Neuron (in vitro differentiated cells): ENCODE measurements at regions not wholly inside any gene's neighbourhood (a gene's known extent, or its start where the extent isn't known, plus 50 kb on each side); places are given as distances from the start of the nearest gene placed in this dataset.

Source experiments
- H2AFZ ChIP-seq: one replicate; pipeline ENCODE4 v1.6.1; 2013; ENCODE audit warnings: low read depth, mild to moderate bottlenecking, inconsistent platforms, low read length, moderate library complexity
- H3K27me3 ChIP-seq: one replicate; pipeline ENCODE4 v1.6.1; 2013; ENCODE audit warnings: low read length; ENCODE audit not compliant: insufficient read depth
- H3K36me3 ChIP-seq: one replicate; pipeline ENCODE4 v1.6.1; 2013; ENCODE audit warnings: low read length; ENCODE audit not compliant: insufficient read depth
- H3K4me1 ChIP-seq: one replicate; pipeline ENCODE4 v1.6.1; 2013; ENCODE audit warnings: low read length; ENCODE audit not compliant: insufficient read depth
- H3K4me3 ChIP-seq: 2 replicates; pipeline ENCODE4 v1.5.1; 2013; ENCODE audit warnings: mild to moderate bottlenecking, low read length, moderate library complexity
- H3K9me3 ChIP-seq: one replicate; pipeline ENCODE4 v1.6.1; 2013; ENCODE audit warnings: low read length

DNA sequence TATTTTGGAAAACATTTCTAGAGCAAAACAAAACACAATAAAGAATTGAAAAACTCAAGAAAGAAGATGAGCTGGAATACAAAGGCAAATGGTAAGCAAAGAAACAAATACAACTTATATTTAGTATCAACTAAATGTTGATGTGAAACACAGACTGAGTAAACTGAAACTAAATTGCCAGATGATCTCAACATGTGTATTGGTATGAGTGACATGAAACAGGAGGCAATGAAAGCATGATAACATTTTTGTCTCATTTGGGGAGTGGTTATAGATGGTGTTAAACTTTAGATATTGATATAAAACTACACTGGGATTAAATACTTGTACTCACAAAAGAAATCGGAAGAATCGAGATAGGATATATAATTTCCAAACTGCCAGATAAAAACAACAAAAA is 805.6 kb upstream of the CXADR start:
- H3K36me3 ChIP-seq: no peaks in the 10 kb centered on the region
- H3K9me3 ChIP-seq: no peaks in the 10 kb centered on the region
- H2AFZ ChIP-seq: no peak overlapping the region
- peaks cover 7% of the 10 kb centered on the region for H3K4me1 ChIP-seq
- H3K27me3 ChIP-seq: no peaks in the 10 kb centered on the region
- no peak overlapping the region for H3K4me3 ChIP-seq

DNA sequence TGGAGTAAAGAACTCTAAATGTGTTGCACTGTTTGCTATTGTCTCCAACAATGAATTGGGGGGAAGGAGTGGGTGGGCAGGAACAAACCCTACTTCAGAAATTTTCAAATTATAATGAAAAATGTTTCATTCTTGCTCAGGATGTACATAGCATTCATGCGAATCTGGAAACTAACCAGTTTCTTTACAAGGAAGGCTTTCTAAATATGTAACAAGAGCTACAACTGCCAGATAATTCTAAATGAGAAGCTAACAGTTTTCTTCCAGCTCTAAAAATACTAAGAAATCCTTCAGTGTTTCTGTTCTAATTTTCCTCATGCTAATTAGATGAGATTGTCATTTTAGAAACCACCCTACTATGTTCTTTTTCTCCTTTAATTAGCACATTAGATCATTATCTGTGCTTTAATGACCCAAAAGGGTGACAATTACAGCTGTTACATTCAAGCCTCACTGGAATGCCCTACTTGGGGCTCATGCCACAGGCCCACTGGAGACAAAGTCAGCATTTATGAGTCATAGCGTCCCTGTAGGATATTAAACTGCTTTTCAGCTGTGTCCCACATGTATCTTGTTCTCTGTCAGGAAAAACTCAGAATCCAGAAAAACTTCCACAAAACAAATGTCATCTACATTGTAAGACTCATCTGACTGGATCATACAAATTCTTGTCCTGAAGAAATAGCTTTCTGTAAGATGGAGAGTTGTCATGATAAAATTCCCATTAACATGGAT is 804.6 kb upstream of the CXADR start:
- H2AFZ ChIP-seq: no peak overlapping the region
- no peaks in the 10 kb centered on the region for H3K36me3 ChIP-seq
- peaks cover 7% of the 10 kb centered on the region for H3K4me1 ChIP-seq
- H3K27me3 ChIP-seq: no peaks in the 10 kb centered on the region
- H3K9me3 ChIP-seq: no peaks in the 10 kb centered on the region
- no peak overlapping the region for H3K4me3 ChIP-seq

DNA sequence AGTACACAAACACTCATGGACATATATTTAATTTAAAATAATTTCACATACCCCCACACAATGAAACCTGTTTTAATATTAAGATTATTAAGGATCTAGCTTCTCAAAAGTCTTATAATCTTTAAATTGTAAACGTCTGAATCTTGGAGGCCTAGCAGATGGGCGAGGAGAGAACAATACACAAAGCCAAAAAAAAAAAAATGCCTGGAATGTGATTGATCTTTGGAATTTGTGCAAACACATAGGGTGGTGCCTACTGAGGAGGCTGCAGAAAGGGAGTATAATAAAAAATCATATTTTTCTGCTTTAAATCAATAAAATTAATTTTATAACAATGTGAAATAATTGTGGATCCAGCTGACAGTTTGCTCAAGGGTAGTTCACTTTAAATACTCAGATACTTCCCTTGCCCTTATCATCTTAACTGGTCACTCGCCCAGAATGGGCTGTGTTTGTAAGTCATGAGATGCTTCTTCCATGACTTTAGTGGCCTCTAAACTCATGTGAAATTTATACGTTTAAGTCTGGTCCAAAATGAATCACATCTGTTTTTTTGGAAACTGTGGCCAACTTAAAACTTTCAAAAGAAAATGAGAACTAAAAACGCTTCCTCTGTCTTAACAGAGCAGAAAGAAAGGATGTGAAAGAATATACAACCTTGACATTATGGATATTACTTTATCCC is 802.8 kb upstream of the CXADR start:
- H3K4me1 ChIP-seq: peaks cover 7% of the 10 kb centered on the region
- H2AFZ ChIP-seq: no peak overlapping the region
- no peaks in the 10 kb centered on the region for H3K27me3 ChIP-seq
- no peaks in the 10 kb centered on the region for H3K36me3 ChIP-seq
- no peaks in the 10 kb centered on the region for H3K9me3 ChIP-seq
- H3K4me3 ChIP-seq: no peak overlapping the region

DNA sequence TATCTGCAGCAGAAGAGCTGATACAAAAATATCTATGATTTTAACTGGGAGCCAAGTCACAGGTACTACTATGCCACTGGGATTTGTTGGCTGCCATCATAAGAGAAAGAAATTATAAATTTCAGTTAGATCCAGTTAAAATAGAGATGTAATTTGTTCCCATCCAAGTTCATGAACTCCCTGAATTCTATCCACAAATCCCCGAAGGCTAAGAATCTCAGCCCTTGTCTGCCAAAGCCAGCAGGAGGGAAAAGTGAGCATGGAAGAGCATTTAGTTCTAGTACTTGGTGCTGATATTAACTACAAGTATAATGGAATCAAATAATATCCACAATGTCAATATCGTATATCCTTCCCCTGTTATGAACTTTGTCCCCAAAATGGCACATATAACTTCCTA is 801.1 kb upstream of the CXADR start:
- Histone ChIP-seq H3K4me1 (peaks cover 7% of the 10 kb centered on the region), H2AFZ (no peak overlapping the region), H3K27me3 (no peaks in the 10 kb centered on the region), H3K36me3 (no peaks in the 10 kb centered on the region), H3K4me3 (no peak overlapping the region), H3K9me3 (no peaks in the 10 kb centered on the region)

DNA sequence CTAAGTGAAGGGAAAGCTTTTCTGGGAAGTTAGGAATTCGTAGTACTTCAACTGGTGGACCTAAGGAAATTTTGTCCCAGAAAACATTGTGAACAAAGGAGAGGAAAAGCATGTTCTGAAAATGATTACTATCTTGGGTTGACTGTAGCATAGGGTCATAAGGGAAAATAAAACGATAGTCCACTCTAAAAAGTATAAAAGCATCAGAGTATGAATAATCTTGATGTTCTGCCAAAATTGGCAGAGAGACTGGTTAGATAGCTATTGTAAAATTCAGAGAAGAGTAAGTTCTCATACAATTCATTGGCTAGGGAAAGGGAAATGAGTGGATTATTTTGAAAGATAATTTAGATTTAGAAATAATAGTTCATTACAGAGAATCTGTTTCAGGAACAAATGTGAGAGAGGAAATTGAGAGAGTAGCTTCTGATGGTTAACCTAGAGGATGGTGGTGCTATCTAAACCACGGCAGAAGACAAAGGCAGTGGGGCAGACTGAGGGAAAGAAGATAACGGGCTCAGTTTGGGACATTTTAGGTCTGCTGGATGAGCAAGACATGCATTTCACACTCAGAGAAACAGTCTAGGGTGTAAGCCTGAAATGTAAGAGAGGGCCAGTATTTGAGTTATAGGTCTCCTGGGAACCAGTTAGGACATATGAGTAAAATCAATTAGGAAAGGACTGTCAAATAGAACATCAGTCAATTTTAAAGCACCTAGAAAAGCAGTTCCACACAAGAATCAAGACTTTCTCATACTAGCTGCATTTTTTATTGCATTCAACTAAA is 799.3 kb upstream of the CXADR start:
- Histone ChIP-seq H3K36me3 (no peaks in the 10 kb centered on the region), H3K4me3 (no peak overlapping the region), H2AFZ (no peak overlapping the region), H3K27me3 (no peaks in the 10 kb centered on the region), H3K9me3 (no peaks in the 10 kb centered on the region), H3K4me1 (peaks cover 7% of the 10 kb centered on the region)

DNA sequence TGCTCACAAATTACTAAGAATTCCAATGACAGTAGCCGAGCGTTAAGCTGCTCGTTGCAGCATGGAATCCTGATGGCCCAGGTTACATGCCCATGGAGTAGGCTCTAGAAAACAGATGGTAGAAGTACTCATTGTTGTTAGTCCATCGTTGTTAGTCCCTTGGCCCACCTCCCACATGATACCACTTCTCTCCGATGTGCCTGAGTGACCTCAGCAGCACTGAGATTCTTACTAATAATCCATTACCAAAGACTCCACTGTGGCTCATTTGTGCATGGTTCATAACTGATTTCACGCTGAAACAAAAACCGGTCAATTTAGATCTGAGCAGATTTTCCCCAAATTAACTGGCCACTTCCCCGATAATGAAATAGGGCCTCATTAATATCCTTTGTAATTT is 772.3 kb upstream of the CXADR start:
- H3K4me1 ChIP-seq: peaks cover 39% of the 10 kb centered on the region
- no peak overlapping the region for H3K4me3 ChIP-seq
- no peaks in the 10 kb centered on the region for H3K36me3 ChIP-seq
- H3K9me3 ChIP-seq: no peaks in the 10 kb centered on the region
- peak overlapping the region; percentile 3 for H2AFZ ChIP-seq
- no peaks in the 10 kb centered on the region for H3K27me3 ChIP-seq

DNA sequence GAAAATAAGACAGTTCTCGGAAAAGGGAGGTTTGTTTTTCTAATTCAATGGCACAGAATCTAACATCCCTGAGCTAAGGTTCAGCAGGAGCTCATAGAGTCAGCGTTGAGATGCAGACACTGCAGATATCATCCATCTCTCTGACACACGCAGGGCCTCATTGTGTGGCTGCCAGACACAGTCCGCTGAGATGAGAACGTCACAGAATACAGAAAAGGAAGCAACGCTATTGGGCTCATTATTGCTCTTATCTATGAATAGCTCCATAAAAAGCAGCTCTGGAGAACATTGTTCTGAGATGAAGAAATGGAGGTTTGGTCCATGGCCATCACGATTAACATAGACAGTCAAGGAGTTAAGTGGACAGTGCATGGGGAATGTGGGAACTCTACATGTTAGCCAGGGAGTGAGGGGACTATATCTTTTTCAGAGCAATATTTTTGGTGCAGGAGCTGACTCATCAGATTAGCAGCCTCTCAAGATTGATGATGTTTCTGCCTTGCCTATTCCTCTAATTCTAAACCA is 771.6 kb upstream of the CXADR start:
- peak overlapping the region; percentile 3 for H2AFZ ChIP-seq
- H3K4me3 ChIP-seq: no peak overlapping the region
- H3K4me1 ChIP-seq: peaks cover 39% of the 10 kb centered on the region
- no peaks in the 10 kb centered on the region for H3K36me3 ChIP-seq
- no peaks in the 10 kb centered on the region for H3K9me3 ChIP-seq
- H3K27me3 ChIP-seq: no peaks in the 10 kb centered on the region

DNA sequence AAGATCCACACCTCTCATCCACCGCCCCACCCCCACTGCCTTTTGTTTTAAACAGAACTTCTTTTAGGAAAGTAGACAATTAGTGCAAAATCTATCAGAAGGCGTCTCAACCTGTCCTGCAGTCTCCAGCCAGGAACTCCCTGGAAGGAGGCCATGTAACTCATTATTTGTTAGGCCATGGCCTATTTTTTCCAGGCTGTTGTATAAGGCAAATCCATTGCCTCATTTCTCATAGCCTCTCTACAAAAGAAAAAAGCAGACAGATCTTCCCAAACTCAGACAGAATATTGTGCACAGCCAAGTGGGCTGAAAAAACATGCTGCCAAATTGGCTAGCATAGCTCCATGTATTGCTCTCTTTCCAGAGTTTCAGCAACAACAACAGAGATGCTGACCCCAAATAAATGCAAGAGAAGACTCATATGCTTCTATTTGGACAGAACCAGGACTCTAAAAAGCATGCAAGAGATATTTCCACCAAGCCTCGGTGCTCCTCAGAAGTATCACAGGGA is 770.7 kb upstream of the CXADR start:
- Histone ChIP-seq H2AFZ (no peak overlapping the region), H3K9me3 (no peaks in the 10 kb centered on the region), H3K36me3 (no peaks in the 10 kb centered on the region), H3K4me3 (no peak overlapping the region), H3K27me3 (no peaks in the 10 kb centered on the region), H3K4me1 (peaks cover 39% of the 10 kb centered on the region)

DNA sequence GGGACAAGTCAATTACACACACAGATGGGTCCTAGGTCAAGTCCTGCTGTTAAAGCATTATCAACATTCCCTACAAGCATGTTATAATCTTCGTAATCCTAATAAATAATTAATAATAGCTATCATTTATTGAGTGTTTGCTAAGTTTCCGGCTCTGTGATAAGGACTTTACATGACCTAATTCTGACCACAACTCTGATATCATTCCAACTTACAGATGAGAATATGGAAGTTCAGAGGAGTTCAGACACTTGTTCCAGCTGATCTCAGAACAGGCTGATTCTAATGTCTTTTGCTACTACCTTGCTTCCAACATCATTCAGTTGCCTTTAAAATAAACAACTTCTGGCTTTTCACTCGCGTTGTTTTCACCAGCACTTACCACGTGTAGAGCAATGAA is 770.1 kb upstream of the CXADR start:
- H3K4me1 ChIP-seq: peaks cover 39% of the 10 kb centered on the region
- no peak overlapping the region for H2AFZ ChIP-seq
- H3K4me3 ChIP-seq: no peak overlapping the region

DNA sequence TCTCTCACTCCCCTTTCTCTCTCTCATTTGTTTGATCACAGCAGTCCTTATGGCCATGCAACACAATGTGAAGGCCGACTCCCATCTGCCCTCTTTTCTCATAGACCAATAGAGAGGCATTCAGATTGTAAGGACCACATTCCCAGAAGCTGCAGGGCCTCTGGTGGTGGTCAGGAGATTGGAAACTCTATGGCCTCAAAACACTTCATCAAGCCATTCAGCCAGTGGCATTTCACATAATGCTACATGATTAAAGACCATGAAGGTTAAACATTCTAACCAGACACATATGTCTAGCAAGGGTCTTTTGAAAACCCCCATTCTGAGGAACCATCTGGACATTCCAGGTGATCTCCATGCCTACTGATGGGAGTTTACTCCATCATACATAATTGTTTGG is 769.5 kb upstream of the CXADR start:
- Histone ChIP-seq H3K9me3 (no peaks in the 10 kb centered on the region), H2AFZ (no peak overlapping the region), H3K36me3 (no peaks in the 10 kb centered on the region), H3K4me1 (peaks cover 39% of the 10 kb centered on the region), H3K27me3 (no peaks in the 10 kb centered on the region), H3K4me3 (no peak overlapping the region)

More for the DNA sequence above, 770.1 kb upstream of the CXADR start:
- no peaks in the 10 kb centered on the region for H3K9me3 ChIP-seq
- no peaks in the 10 kb centered on the region for H3K27me3 ChIP-seq
- H3K36me3 ChIP-seq: no peaks in the 10 kb centered on the region

DNA sequence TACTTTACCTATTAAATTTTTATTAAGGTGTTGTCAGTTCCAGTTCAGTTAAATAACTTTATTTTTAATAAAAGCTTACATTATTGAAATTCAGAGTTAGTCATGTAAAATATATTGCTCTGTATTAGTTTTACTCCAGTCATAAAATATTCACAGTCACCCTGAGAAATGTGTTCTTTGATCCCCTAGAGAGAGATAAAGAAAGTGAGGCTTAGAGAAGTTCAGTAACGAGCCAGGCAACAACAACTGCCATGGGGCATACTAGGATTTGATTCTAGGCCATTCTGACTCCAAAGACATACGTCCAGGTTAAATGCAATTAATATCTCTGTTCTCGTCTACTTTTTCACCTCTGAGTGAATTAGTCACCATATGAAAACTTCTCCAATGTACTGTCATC is 761.9 kb upstream of the CXADR start:
- H3K9me3 ChIP-seq: no peaks in the 10 kb centered on the region
- H3K27me3 ChIP-seq: no peaks in the 10 kb centered on the region
- no peak overlapping the region for H3K4me3 ChIP-seq
- no peaks in the 10 kb centered on the region for H3K36me3 ChIP-seq
- no peak overlapping the region for H2AFZ ChIP-seq
- H3K4me1 ChIP-seq: no peaks in the 10 kb centered on the region

DNA sequence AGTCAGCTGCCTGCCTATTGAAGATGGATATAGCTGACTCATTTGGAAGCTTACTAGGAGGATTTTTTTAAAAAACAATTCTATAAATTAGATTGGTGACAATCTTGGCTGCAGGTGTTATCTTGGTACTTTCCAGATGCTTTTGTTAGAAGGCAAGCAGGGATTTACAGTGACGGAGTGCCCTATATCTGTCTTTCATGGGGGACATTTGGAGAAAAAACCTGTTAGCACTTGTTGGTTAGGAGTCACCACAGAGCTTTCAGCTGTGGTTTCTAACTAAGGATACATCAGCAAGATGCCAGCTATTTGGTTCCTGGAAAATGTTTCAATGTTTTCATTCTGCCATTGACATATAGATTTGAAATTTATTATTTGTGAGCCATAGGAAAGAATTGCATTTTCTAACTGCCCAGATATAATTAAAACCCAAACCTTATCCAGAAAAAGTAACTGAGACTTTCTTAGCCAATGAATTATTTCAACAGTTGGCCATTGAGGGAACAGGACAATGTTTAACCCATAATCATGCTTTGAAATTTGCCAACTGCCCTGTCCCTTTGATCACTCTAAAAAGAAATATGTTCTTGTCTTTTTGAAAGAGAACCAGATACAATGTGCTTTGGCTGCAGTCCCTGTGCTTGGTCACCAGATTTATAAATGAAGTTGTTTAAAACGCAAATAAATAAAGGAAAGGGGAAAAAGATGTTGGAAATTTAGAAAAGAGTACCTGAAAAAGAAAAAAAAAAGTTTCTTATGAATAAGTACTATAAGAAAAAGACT is 761.0 kb upstream of the CXADR start:
- no peak overlapping the region for H3K4me3 ChIP-seq
- H2AFZ ChIP-seq: no peak overlapping the region
- H3K27me3 ChIP-seq: no peaks in the 10 kb centered on the region
- H3K9me3 ChIP-seq: no peaks in the 10 kb centered on the region
- H3K4me1 ChIP-seq: no peaks in the 10 kb centered on the region
- H3K36me3 ChIP-seq: no peaks in the 10 kb centered on the region
